H1 (cell line): ENCODE measurements at regions not wholly inside any gene's neighbourhood (a gene's known extent, or its start where the extent isn't known, plus 50 kb on each side); places are given as distances from the start of the nearest gene placed in this dataset.

Source experiments
- CTCF ChIA-PET: fragments of 300-600 bp; sonication (Branson Sonifier 250); formaldehyde crosslinking; loops from one replicate; lab custom pipeline; 2021; ENCODE audit not compliant: partially characterized antibody; lab: Charles Lee
- POLR2A ChIA-PET: fragments of 300-600 bp; sonication (Branson Sonifier 250); formaldehyde crosslinking; loops from one replicate; lab custom pipeline; 2021; ENCODE audit warnings: inconsistent platforms; ENCODE audit not compliant: partially characterized antibody; lab: Charles Lee
- DNase-seq, 2 experiments: peaks; one replicate each; pipeline versions ENCODE4 v3.0.0 to v3.0.0-alpha.2; 2010 to 2022; ENCODE audit warnings: low spot score in 2 of 2, low read depth in 1 of 2, mixed read lengths in 1 of 2
- FAIRE-seq: peaks from 2 replicates; lab custom pipeline; 2011; peaks lifted over from hg19 to GRCh38; lab: Jason Lieb, UNC
- H2AFZ ChIP-seq: 2 replicates; pipeline ENCODE4 v1.8.1; 2012; ENCODE audit warnings: low read length, inconsistent platforms
- H2AK5ac ChIP-seq: 2 replicates; pipeline ENCODE4 v1.6.1; 2013; ENCODE audit warnings: low read depth, low read length
- H2BK120ac ChIP-seq: replicated peaks from 2 replicates; pipeline ENCODE3; 2013; ENCODE audit warnings: low read depth, low read length, inconsistent platforms
- H2BK12ac ChIP-seq: 2 replicates; pipeline ENCODE4 v1.6.1; 2013; ENCODE audit warnings: low read depth, low read length
- H2BK15ac ChIP-seq: 2 replicates; pipeline ENCODE4 v1.6.1; 2013; ENCODE audit warnings: low read length
- H2BK20ac ChIP-seq: 2 replicates; pipeline ENCODE4 v1.6.1; 2013; ENCODE audit warnings: low read length
- H2BK5ac ChIP-seq: 2 replicates; pipeline ENCODE4 v1.6.1; 2013; ENCODE audit warnings: low read depth, low read length
- H3K14ac ChIP-seq: 2 replicates; pipeline ENCODE4 v1.6.1; 2013; ENCODE audit warnings: inconsistent platforms; ENCODE audit not compliant: insufficient read length
- H3K18ac ChIP-seq: 2 replicates; pipeline ENCODE4 v1.6.1; 2013; ENCODE audit warnings: low read length; ENCODE audit errors: extremely low read depth
- H3K23ac ChIP-seq: 2 replicates; pipeline ENCODE4 v1.6.1; 2013; ENCODE audit warnings: inconsistent platforms; ENCODE audit not compliant: insufficient read length
- H3K23me2 ChIP-seq: 2 replicates; pipeline ENCODE4 v1.6.1; 2013; ENCODE audit warnings: low read depth, low read length
- H3K27ac ChIP-seq: 2 replicates; pipeline ENCODE4 v1.6.1; 2011; ENCODE audit warnings: low read depth, low read length, inconsistent platforms
- H3K27me3 ChIP-seq, 4 experiments: replicated peaks in 1 of 4; 1 replicate in 1 of 4; 2 replicates in 3 of 4; pipeline versions ENCODE4 v1.6.1 to v1.8.1; 2011 to 2013; ENCODE audit warnings: low read length in 3 of 4, mild to moderate bottlenecking in 3 of 4, inconsistent platforms in 2 of 4, mixed read lengths in 2 of 4, moderate library complexity in 1 of 4; ENCODE audit not compliant: control insufficient read depth in 3 of 4, insufficient read depth in 3 of 4; ENCODE audit errors: extremely low read depth in 1 of 4
- H3K36me3 ChIP-seq, 4 experiments: 2 replicates each; pipeline versions ENCODE4 v1.6.1 to v1.8.1; 2011 to 2013; ENCODE audit warnings: mild to moderate bottlenecking in 4 of 4, low read length in 3 of 4, moderate library complexity in 2 of 4, control low read depth in 1 of 4, inconsistent platforms in 1 of 4; ENCODE audit not compliant: insufficient read depth in 4 of 4, control insufficient read depth in 2 of 4
- H3K4ac ChIP-seq: replicated peaks from 2 replicates; pipeline ENCODE3; 2013; ENCODE audit warnings: low read length, low read depth, mixed read lengths, inconsistent platforms; ENCODE audit not compliant: insufficient read length
- H3K4me1 ChIP-seq, 4 experiments: replicated peaks in 1 of 4; 1 replicate in 1 of 4; 2 replicates in 3 of 4; pipeline versions ENCODE4 v1.6.1 to v1.8.1; 2011 to 2013; ENCODE audit warnings: low read length in 3 of 4, inconsistent platforms in 2 of 4, mixed read lengths in 1 of 4; ENCODE audit not compliant: insufficient read depth in 4 of 4, control insufficient read depth in 3 of 4
- H3K4me2 ChIP-seq, 2 experiments: 2 replicates each; pipeline versions ENCODE4 v1.6.1 to v1.8.1; 2011 to 2013; ENCODE audit warnings: low read depth in 2 of 2, low read length in 2 of 2, control low read depth in 1 of 2, inconsistent platforms in 1 of 2, mild to moderate bottlenecking in 1 of 2; ENCODE audit not compliant: insufficient read depth in 1 of 2
- H3K4me3 ChIP-seq, 4 experiments: fragments of 200-600, 300-600 bp in 1 of 4; sonication (generic), shearing (Covaris generic), sonication (Bioruptor Twin) in 1 of 4; 2 replicates each; pipeline versions ENCODE4 v1.5.1 to v1.8.1; 2011 to 2016; ENCODE audit warnings: low read length in 4 of 4, low read depth in 3 of 4, control low read depth in 2 of 4, inconsistent platforms in 2 of 4, mild to moderate bottlenecking in 2 of 4, mixed read lengths in 1 of 4, moderate library complexity in 1 of 4; ENCODE audit not compliant: insufficient read depth in 2 of 4; ENCODE audit errors: extremely low read depth in 1 of 4
- H3K56ac ChIP-seq: replicated peaks from 2 replicates; pipeline ENCODE3; 2013; ENCODE audit warnings: low read depth, mild to moderate bottlenecking, mixed read lengths, low read length, inconsistent platforms; ENCODE audit not compliant: insufficient read length
- H3K79me1 ChIP-seq: 2 replicates; pipeline ENCODE4 v1.6.1; 2013; ENCODE audit warnings: low read depth, low read length, control low read depth
- H3K79me2 ChIP-seq, 2 experiments: 2 replicates each; pipeline versions ENCODE4 v1.6.1 to v1.8.1; 2012 to 2013; ENCODE audit warnings: low read length in 2 of 2, mild to moderate bottlenecking in 2 of 2, inconsistent platforms in 1 of 2; ENCODE audit not compliant: insufficient read depth in 2 of 2, control insufficient read depth in 1 of 2
- H3K9ac ChIP-seq, 4 experiments: replicated peaks in 1 of 4; 1 replicate in 1 of 4; 2 replicates in 3 of 4; pipeline versions ENCODE4 v1.6.1 to v1.8.1; 2011 to 2013; ENCODE audit warnings: low read depth in 3 of 4, low read length in 3 of 4, control low read depth in 2 of 4, mild to moderate bottlenecking in 2 of 4, moderate library complexity in 2 of 4, inconsistent platforms in 1 of 4; ENCODE audit errors: extremely low read depth in 1 of 4
- H3K9me3 ChIP-seq, 2 experiments: 2 replicates each; pipeline versions ENCODE4 v1.6.1 to v1.8.1; 2012 to 2013; ENCODE audit warnings: mild to moderate bottlenecking in 2 of 2, moderate library complexity in 2 of 2, control low read depth in 1 of 2, inconsistent platforms in 1 of 2, low read depth in 1 of 2, low read length in 1 of 2, mixed read lengths in 1 of 2; ENCODE audit not compliant: insufficient read depth in 2 of 2
- H4K20me1 ChIP-seq, 2 experiments: replicated peaks in 1 of 2; 2 replicates each; pipeline versions ENCODE3 to v1.8.1; 2011 to 2013; ENCODE audit warnings: inconsistent platforms in 2 of 2, low read length in 2 of 2, mild to moderate bottlenecking in 1 of 2; ENCODE audit not compliant: insufficient read depth in 2 of 2, control insufficient read depth in 1 of 2
- H4K5ac ChIP-seq: 2 replicates; pipeline ENCODE4 v1.6.1; 2013; ENCODE audit warnings: low read length, low read depth, mixed read lengths, inconsistent platforms; ENCODE audit not compliant: insufficient read length
- H4K8ac ChIP-seq: 2 replicates; pipeline ENCODE4 v1.8.0; 2013; ENCODE audit warnings: mild to moderate bottlenecking, moderate library complexity, low read length, inconsistent platforms; ENCODE audit not compliant: insufficient read depth; ENCODE audit errors: extremely low read depth
- H4K91ac ChIP-seq: replicated peaks from 2 replicates; pipeline ENCODE3; 2013; ENCODE audit warnings: low read length, mixed read lengths, inconsistent platforms; ENCODE audit not compliant: insufficient read length
- ASH2L ChIP-seq: fragments of 200-600, 300-600 bp; sonication (generic); IDR thresholded peaks from one replicate; pipeline ENCODE4 v1.7.1; 2017; ENCODE audit warnings: low read length
- CEBPB ChIP-seq: IDR thresholded peaks from 2 replicates; pipeline ENCODE4 v1.6.1; 2012; ENCODE audit warnings: low read depth, low read length
- EP300 ChIP-seq, 2 experiments: IDR thresholded peaks; 1 replicate in 1 of 2; 2 replicates in 1 of 2; pipeline ENCODE4 v1.6.1; 2011 to 2012; ENCODE audit warnings: low read depth in 2 of 2, low read length in 2 of 2, mild to moderate bottlenecking in 2 of 2, borderline replicate concordance in 1 of 2, inconsistent platforms in 1 of 2, moderate library complexity in 1 of 2
- EZH2 ChIP-seq: fragments of 200-600 bp; sonication (generic); IDR thresholded peaks from 2 replicates; pipeline ENCODE4 v1.7.1; 2012; ENCODE audit warnings: low read depth, mild to moderate bottlenecking, moderate library complexity, low read length, inconsistent platforms; ENCODE audit not compliant: severe bottlenecking
- KDM1A ChIP-seq: fragments of 200-600, 300-600 bp; sonication (generic); IDR thresholded peaks from 2 replicates; pipeline ENCODE4 v1.7.1; 2016; ENCODE audit warnings: mild to moderate bottlenecking, low read length, borderline replicate concordance
- MAFK ChIP-seq: IDR thresholded peaks from 2 replicates; pipeline ENCODE4 v1.6.1; 2012; ENCODE audit warnings: low read depth, mild to moderate bottlenecking, improper control_type of control experiment, low read length
- POLR2AphosphoS5 ChIP-seq: IDR thresholded peaks from 2 replicates; pipeline ENCODE4 v1.6.1; 2011; ENCODE audit warnings: low read depth, low read length
- RNF2 ChIP-seq: fragments of 200-900, 300-1000 bp; sonication (generic); IDR thresholded peaks from 2 replicates; pipeline ENCODE4 v1.7.1; 2016; ENCODE audit warnings: borderline replicate concordance, low read depth, mild to moderate bottlenecking, antibody characterized with exemption, low read length; ENCODE audit not compliant: poor library complexity, severe bottlenecking; ENCODE audit errors: missing control alignments
- SIN3A ChIP-seq, 2 experiments: IDR thresholded peaks in 1 of 2; conservative IDR thresholded peaks in 1 of 2; 2 replicates each; pipeline ENCODE4 v1.6.1; 2011 to 2012; ENCODE audit warnings: low read length in 2 of 2, improper control_type of control experiment in 1 of 2, low read depth in 1 of 2, mild to moderate bottlenecking in 1 of 2
- SIRT6 ChIP-seq: IDR thresholded peaks from one replicate; pipeline ENCODE4 v1.7.1; 2012; ENCODE audit warnings: low read length, inconsistent platforms
- SRF ChIP-seq: IDR thresholded peaks from 2 replicates; pipeline ENCODE4 v1.6.1; 2011; ENCODE audit warnings: mild to moderate bottlenecking, low read depth, low read length, moderate library complexity
- TCF12 ChIP-seq: IDR thresholded peaks from 2 replicates; pipeline ENCODE4 v1.6.1; 2011; ENCODE audit warnings: low read depth, mild to moderate bottlenecking, low read length
- TEAD4 ChIP-seq: IDR thresholded peaks from 2 replicates; pipeline ENCODE4 v1.6.1; 2012; ENCODE audit warnings: low read depth, low read length, inconsistent platforms, mixed read lengths
- ZNF274 ChIP-seq: IDR thresholded peaks from 2 replicates; pipeline ENCODE4 v1.7.0; 2012; ENCODE audit warnings: low read length, borderline replicate concordance; ENCODE audit errors: extremely low read depth
- WGBS, 2 experiments: shearing (Covaris generic) in 1 of 2; methylation state at CpG; one replicate each; pipeline versions ENCODE4 v1.1.6 to v1.1.7; 2013 to 2015; ENCODE audit warnings: low lambda C conversion rate in 2 of 2, mixed read lengths in 2 of 2, inconsistent platforms in 1 of 2, low coverage in 1 of 2, missing lambda C conversion rate in 1 of 2; ENCODE audit not compliant: insufficient replicate concordance in 2 of 2, insufficient coverage in 1 of 2, insufficient read length in 1 of 2; ENCODE audit errors: extremely low coverage in 1 of 2, missing lambda C conversion rate in 1 of 2; 5-methylcytosine and 5-hydroxymethylcytosine counted together

- Histone ChIP-seq H4K91ac (no peak overlapping the region), H3K4me1 (no peaks in the 10 kb centered on the region; a peak in 1 of 7 replicates), H3K79me1 (no peaks in the 10 kb centered on the region), H3K18ac (no peak overlapping the region), H4K20me1 (no peaks in the 10 kb centered on the region), H3K56ac (no peak overlapping the region), H3K9ac (no peak overlapping the region), H2BK120ac (no peak overlapping the region), H3K23ac (no peak overlapping the region), H4K5ac (no peak overlapping the region), H2BK20ac (no peak overlapping the region), H2BK5ac (no peak overlapping the region), H2AK5ac (no peak overlapping the region), H3K79me2 (no peaks in the 10 kb centered on the region), H3K27ac (no peak overlapping the region), H3K23me2 (no peaks in the 10 kb centered on the region), H3K27me3 (no peaks in the 10 kb centered on the region), H2AFZ (no peak overlapping the region), H3K4me2 (no peak overlapping the region), H3K4ac (no peak overlapping the region), H3K9me3 (no peaks in the 10 kb centered on the region), H3K36me3 (no peaks in the 10 kb centered on the region), H3K4me3 (no peak overlapping the region), H4K8ac (no peak overlapping the region), H3K14ac (no peak overlapping the region), H2BK15ac (no peak overlapping the region), H2BK12ac (no peak overlapping the region)
- TF ChIP-seq CEBPB (no peak), SIRT6 (no peak), TEAD4 (no peak), ASH2L (no peak), TCF12 (no peak), KDM1A (no peak), ZNF274 (no peak), POLR2AphosphoS5 (no peak), EP300 (IDR thresholded peaks at IDR 0.05; ENCODE audit: borderline replicate concordance in 1 of 2, low read depth in 2 of 2, low read length in 2 of 2) (no peak), RNF2 (no peak), SRF (no peak), EZH2 (no peak), MAFK (no peak), SIN3A (conservative IDR thresholded peaks at IDR 0.05 in 1 of 2, IDR thresholded peaks at IDR 0.05 in 1 of 2; ENCODE audit: low read depth in 1 of 2, low read length in 2 of 2) (no peak)
- DNase-seq (no peak), FAIRE-seq (no peak)
- WGBS, 2 experiments = 80% methylated on average over 3 of the region's 3 CpGs; no CpG with 5 or more reads in 1 of the 2 experiments
- ChIA-PET POLR2A (no interaction called here), CTCF (no interaction called here)
Observed at GRCh38 chrX:149145845-149146285, 359.2 kb downstream of the IDS start.
